ENCODE measurements at regions not wholly inside any gene's neighbourhood (a gene's known extent, or its start where the extent isn't known, plus 50 kb on each side); places are given as distances from the start of the nearest gene placed in this dataset.

DNA sequence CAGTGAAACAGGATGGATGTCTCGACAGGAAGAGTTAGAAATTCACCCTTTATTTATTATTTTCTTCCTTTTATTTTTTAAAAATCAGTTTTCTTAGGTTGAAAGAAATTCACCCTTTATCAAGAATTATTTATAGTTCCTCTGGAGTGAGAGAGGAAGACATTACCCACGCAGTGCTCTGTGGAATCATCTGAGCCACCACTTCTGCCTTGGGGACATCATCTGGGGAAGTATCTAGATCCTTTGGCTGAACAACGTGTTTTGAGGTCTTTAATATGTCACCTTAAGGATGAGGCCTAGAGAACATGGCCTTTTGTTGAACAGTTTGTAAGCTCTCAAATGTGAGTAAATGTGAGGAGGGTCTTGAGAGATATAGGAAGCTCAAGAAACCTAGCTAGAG, 183.3 kb downstream of the UTP18 start:
- Mint-ChIP-seq H3K4me3 (no peak overlapping the region), H3K27ac (no peak overlapping the region), H3K4me1 (ENCODE audit: low read depth) (peaks cover 14% of the 10 kb centered on the region), H3K27me3 (peaks cover 2% of the 10 kb centered on the region), H3K9me3 (peaks cover 2% of the 10 kb centered on the region), H3K36me3 (ENCODE audit: low read depth) (no peaks in the 10 kb centered on the region)
- ChIA-PET CTCF (interaction anchor here (1.0 to 5.0 kb wide), 2 partner anchors 18 kb away, joined by 4 to 27 read pairs; no protein-coding TSS in a partner anchor), POLR2A (no interaction called here)
- DNase-seq: no peak
- ATAC-seq: no peak
- intact Hi-C loops (cut with micrococcal nuclease): loop anchor here (2.0 kb wide), 1 partner anchor 63 kb away; no protein-coding TSS in a partner anchor
- TF ChIP-seq, protein P1, sequence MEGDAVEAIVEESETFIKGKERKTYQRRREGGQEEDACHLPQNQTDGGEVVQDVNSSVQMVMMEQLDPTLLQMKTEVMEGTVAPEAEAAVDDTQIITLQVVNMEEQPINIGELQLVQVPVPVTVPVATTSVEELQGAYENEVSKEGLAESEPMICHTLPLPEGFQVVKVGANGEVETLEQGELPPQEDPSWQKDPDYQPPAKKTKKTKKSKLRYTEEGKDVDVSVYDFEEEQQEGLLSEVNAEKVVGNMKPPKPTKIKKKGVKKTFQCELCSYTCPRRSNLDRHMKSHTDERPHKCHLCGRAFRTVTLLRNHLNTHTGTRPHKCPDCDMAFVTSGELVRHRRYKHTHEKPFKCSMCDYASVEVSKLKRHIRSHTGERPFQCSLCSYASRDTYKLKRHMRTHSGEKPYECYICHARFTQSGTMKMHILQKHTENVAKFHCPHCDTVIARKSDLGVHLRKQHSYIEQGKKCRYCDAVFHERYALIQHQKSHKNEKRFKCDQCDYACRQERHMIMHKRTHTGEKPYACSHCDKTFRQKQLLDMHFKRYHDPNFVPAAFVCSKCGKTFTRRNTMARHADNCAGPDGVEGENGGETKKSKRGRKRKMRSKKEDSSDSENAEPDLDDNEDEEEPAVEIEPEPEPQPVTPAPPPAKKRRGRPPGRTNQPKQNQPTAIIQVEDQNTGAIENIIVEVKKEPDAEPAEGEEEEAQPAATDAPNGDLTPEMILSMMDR (IDR thresholded peaks at IDR 0.05): no peak

DNA sequence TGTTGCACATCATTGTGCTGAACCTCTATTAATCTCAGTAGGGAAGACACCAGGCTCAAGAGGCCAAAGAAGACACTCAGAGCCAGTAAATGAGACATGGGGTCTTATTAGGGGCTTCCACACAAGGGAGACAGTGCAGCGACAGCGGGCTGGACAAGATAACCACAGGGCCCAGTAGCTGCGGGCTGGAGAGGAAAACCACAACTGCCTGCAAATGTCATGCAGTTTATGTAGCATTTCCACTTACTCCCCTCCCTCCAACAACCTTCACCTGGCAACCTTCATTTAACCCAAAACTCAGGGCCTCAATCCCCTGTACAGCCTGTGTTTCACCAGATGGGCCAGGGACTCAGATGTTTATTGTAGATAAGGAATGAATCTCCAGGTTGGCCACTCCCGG, 185.6 kb downstream of the UTP18 start:
- ATAC-seq (no peak), DNase-seq (no peak)
- no peak overlapping the region for H3K27ac Mint-ChIP-seq
- no peak overlapping the region for H3K4me3 Mint-ChIP-seq
- intact Hi-C loops (cut with micrococcal nuclease): loop anchor here (2.0 kb wide), 1 partner anchor 65 kb away; no protein-coding TSS in a partner anchor
- H3K36me3 Mint-ChIP-seq (ENCODE audit: low read depth): no peaks in the 10 kb centered on the region
- H3K9me3 Mint-ChIP-seq: peaks cover 2% of the 10 kb centered on the region
- peaks cover 2% of the 10 kb centered on the region for H3K27me3 Mint-ChIP-seq
- TF ChIP-seq, protein P1 (IDR thresholded peaks at IDR 0.05): no peak
- ChIA-PET CTCF (interaction anchor here (1.0 kb wide), 1 partner anchor 16 kb away, joined by 4 read pairs; no protein-coding TSS in a partner anchor), POLR2A (no interaction called here)
- peaks cover 6% of the 10 kb centered on the region for H3K4me1 Mint-ChIP-seq (ENCODE audit: low read depth)

DNA sequence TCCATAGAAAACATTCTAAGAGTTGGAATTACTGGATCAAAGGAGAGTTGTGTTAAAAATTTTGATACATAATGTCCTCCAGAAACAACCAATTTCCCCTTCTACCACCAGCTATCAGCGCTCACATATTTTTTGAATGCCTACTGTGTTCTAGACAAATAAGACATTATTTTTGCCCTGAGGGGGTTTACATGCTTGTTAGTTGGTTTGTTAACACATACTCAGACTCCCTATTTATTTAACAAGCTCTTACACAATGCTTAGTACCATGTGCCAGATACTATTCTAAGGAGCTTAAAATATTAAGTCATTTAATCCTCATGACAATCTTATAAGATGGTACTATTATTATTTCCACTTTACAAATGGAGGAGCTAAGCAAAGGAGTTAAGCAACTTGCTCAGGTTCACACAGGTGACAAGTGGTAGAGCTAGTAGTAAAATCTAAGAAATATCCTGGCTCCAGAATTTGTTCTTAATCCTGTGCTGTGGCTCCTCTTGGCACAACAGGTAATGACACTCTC, 194.2 kb downstream of the UTP18 start:
- Mint-ChIP-seq H3K36me3 (ENCODE audit: low read depth) (no peaks in the 10 kb centered on the region), H3K4me1 (ENCODE audit: low read depth) (no peaks in the 10 kb centered on the region), H3K4me3 (no peak overlapping the region), H3K27ac (no peak overlapping the region), H3K27me3 (no peaks in the 10 kb centered on the region), H3K9me3 (no peaks in the 10 kb centered on the region)
- intact Hi-C loops (cut with micrococcal nuclease): no loop called here
- no peak for ATAC-seq
- TF ChIP-seq, protein P1 (IDR thresholded peaks at IDR 0.05): no peak
- ChIA-PET CTCF (interaction anchor here (0.5 to 1.4 kb wide), 4 partner anchors 8 to 78 kb away, joined by 3 to 6 read pairs (median 4); no protein-coding TSS in a partner anchor), POLR2A (no interaction called here)
- DNase-seq: no peak

DNA sequence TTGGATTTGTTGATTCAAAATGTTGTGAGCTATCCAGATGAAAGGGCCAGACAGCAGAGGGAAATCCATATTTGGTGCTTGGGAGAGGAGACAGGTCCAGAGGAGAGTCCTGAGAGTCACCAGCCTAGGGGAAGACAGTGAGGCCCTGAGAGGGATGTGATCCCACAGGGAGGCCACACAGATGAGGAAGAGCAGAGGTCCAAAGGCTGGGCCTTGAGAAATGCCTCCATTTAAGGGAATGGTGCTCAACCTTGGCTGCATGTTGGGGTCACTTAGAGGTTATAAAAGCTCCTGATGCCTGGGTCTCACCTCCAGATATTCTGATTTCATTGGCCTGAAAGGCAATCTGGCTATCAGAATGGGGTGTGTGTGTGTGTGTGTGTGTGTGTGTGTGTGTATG, 194.9 kb downstream of the UTP18 start:
- ATAC-seq (no peak), DNase-seq (no peak)
- ChIA-PET CTCF (interaction anchor here (0.9 to 1.7 kb wide), 3 partner anchors 8 to 20 kb away, joined by 4 to 6 read pairs (median 4); no protein-coding TSS in a partner anchor), POLR2A (no interaction called here)
- no peaks in the 10 kb centered on the region for H3K36me3 Mint-ChIP-seq (ENCODE audit: low read depth)
- no peaks in the 10 kb centered on the region for H3K9me3 Mint-ChIP-seq
- intact Hi-C loops (cut with micrococcal nuclease): no loop called here
- no peaks in the 10 kb centered on the region for H3K27me3 Mint-ChIP-seq
- TF ChIP-seq, protein P1 (IDR thresholded peaks at IDR 0.05): no peak
- no peak overlapping the region for H3K27ac Mint-ChIP-seq
- no peaks in the 10 kb centered on the region for H3K4me1 Mint-ChIP-seq (ENCODE audit: low read depth)
- no peak overlapping the region for H3K4me3 Mint-ChIP-seq

DNA sequence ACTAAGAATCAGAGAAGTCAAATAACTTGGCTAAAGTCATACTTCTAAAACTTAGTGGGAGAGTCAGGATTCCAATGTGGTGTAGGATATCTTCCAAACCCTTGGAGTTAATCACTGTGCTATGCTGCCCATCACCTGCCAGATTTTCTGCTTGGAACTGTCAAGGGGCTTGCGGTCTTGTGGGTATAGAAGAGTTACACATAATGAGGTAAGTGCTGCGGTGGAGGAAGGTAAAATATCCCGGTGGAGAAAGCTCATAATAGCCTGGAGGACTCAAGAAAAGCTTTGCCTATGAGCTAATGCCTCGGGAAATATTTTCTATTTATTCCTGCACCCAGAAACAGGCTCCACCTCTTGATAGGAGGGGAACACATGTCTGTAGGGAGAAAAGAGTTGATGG, 195.6 kb downstream of the UTP18 start:
- CTCF ChIA-PET: interaction anchor here (1.5 to 1.7 kb wide), 2 partner anchors 9 to 89 kb away, joined by 3 to 4 read pairs; no protein-coding TSS in a partner anchor
- H3K9me3 Mint-ChIP-seq: no peaks in the 10 kb centered on the region
- DNase-seq: no peak
- intact Hi-C loops (cut with micrococcal nuclease): no loop called here
- no peaks in the 10 kb centered on the region for H3K4me1 Mint-ChIP-seq (ENCODE audit: low read depth)
- ATAC-seq: no peak
- no peak overlapping the region for H3K27ac Mint-ChIP-seq
- H3K27me3 Mint-ChIP-seq: no peaks in the 10 kb centered on the region
- POLR2A ChIA-PET: no interaction called here
- no peak overlapping the region for H3K4me3 Mint-ChIP-seq
- H3K36me3 Mint-ChIP-seq (ENCODE audit: low read depth): no peaks in the 10 kb centered on the region
- TF ChIP-seq, protein P1 (IDR thresholded peaks at IDR 0.05): no peak
